Keratinocyte (primary cell): ENCODE measurements at regions not wholly inside any gene's neighbourhood (a gene's known extent, or its start where the extent isn't known, plus 50 kb on each side); places are given as distances from the start of the nearest gene placed in this dataset.

Experiments
- DNase-seq: peaks from one replicate; pipeline ENCODE4 v3.0.0-alpha.2; 2011; ENCODE audit warnings: low read depth, missing footprints, low spot score
- FAIRE-seq: peaks from 2 replicates; lab custom pipeline; 2011; peaks lifted over from hg19 to GRCh38; lab: Jason Lieb, UNC
- H2AFZ ChIP-seq: 2 replicates; pipeline ENCODE4 v1.6.0; 2012; ENCODE audit warnings: low read length, control low read depth, inconsistent platforms; ENCODE audit not compliant: control insufficient read depth
- H3K27ac ChIP-seq: 2 replicates; pipeline ENCODE4 v1.5.1; 2011; ENCODE audit warnings: low read length; ENCODE audit not compliant: control insufficient read depth, insufficient read depth
- H3K27me3 ChIP-seq: 3 replicates; pipeline ENCODE4 v1.6.0; 2011; ENCODE audit warnings: low read length; ENCODE audit not compliant: control insufficient read depth, insufficient read depth; ENCODE audit errors: extremely low read depth
- H3K36me3 ChIP-seq, 2 experiments: 2 replicates in 1 of 2; 3 replicates in 1 of 2; pipeline ENCODE4 v1.5.1; 2011; ENCODE audit warnings: low read length in 2 of 2, mild to moderate bottlenecking in 1 of 2; ENCODE audit not compliant: control insufficient read depth in 2 of 2, insufficient read depth in 2 of 2; ENCODE audit errors: extremely low read depth in 1 of 2
- H3K4me1 ChIP-seq: 3 replicates; pipeline ENCODE4 v1.5.1; 2011; ENCODE audit warnings: low read length; ENCODE audit not compliant: control insufficient read depth, insufficient read depth; ENCODE audit errors: extremely low read depth
- H3K4me2 ChIP-seq: 3 replicates; pipeline ENCODE4 v1.6.0; 2011; ENCODE audit warnings: low read depth, low read length; ENCODE audit not compliant: control insufficient read depth, insufficient read depth; ENCODE audit errors: extremely low read depth
- H3K4me3 ChIP-seq, 3 experiments: fragments of 200-600 bp in 1 of 3; sonication (generic) in 1 of 3; 2 replicates in 2 of 3; 3 replicates in 1 of 3; pipeline ENCODE4 v1.5.1; 2011 to 2016; ENCODE audit warnings: low read length in 3 of 3, mild to moderate bottlenecking in 3 of 3, control low read depth in 2 of 3, inconsistent platforms in 1 of 3, low read depth in 1 of 3, mixed read lengths in 1 of 3, mixed run types in 1 of 3, moderate library complexity in 1 of 3; ENCODE audit not compliant: control insufficient read depth in 2 of 3, insufficient read depth in 2 of 3; ENCODE audit errors: extremely low read depth in 1 of 3
- H3K79me2 ChIP-seq: 2 replicates; pipeline ENCODE4 v1.6.0; 2012; ENCODE audit warnings: low read length; ENCODE audit not compliant: control insufficient read depth, insufficient read depth
- H3K9ac ChIP-seq: 3 replicates; pipeline ENCODE4 v1.6.0; 2011; ENCODE audit warnings: low read length; ENCODE audit not compliant: control insufficient read depth, insufficient read depth; ENCODE audit errors: extremely low read depth
- H3K9me1 ChIP-seq: 3 replicates; pipeline ENCODE4 v1.6.0; 2011; ENCODE audit warnings: low read length; ENCODE audit not compliant: control insufficient read depth, insufficient read depth; ENCODE audit errors: extremely low read depth
- H3K9me3 ChIP-seq: 2 replicates; pipeline ENCODE4 v1.5.1; 2012; ENCODE audit warnings: low read depth, low read length; ENCODE audit not compliant: control insufficient read depth
- H4K20me1 ChIP-seq: 3 replicates; pipeline ENCODE4 v1.6.0; 2011; ENCODE audit warnings: low read length; ENCODE audit not compliant: control insufficient read depth, insufficient read depth; ENCODE audit errors: extremely low read depth
- CTCF ChIP-seq, 3 experiments: IDR thresholded peaks in 1 of 3; conservative IDR thresholded peaks in 1 of 3; optimal IDR thresholded peaks in 1 of 3; 2 replicates in 2 of 3; 3 replicates in 1 of 3; pipeline versions ENCODE3 to v1.5.1; 2011; ENCODE audit warnings: low read length in 3 of 3, mild to moderate bottlenecking in 3 of 3, moderate library complexity in 2 of 3, control low read depth in 1 of 3, inconsistent platforms in 1 of 3; ENCODE audit not compliant: insufficient read depth in 2 of 3; ENCODE audit errors: extremely low read depth in 1 of 3
- EZH2 ChIP-seq: IDR thresholded peaks from one replicate; pipeline ENCODE4 v1.6.1; 2012; ENCODE audit warnings: inconsistent platforms, mild to moderate bottlenecking, low read length, moderate library complexity
- dilution Hi-C: fragments of 300-500 bp; cut with MboI; formaldehyde crosslinking; loops from one replicate; pipeline ENCODE4 v1.7.0; 2020; ENCODE audit warnings: low sequenced_read_pairs; ENCODE audit not compliant: extremely low pct_ligation_motif_present

- DNase-seq: no peak
- no peak for FAIRE-seq
- H3K9me1 ChIP-seq: no peaks in the 10 kb centered on the region
- H3K79me2 ChIP-seq: no peaks in the 10 kb centered on the region
- dilution Hi-C loops: no loop called here
- H4K20me1 ChIP-seq: no peaks in the 10 kb centered on the region
- no peaks in the 10 kb centered on the region for H3K9me3 ChIP-seq
- no peak overlapping the region for H3K4me2 ChIP-seq
- no peaks in the 10 kb centered on the region for H3K36me3 ChIP-seq
- H3K9ac ChIP-seq: no peak overlapping the region
- no peak overlapping the region for H3K27ac ChIP-seq
- TF ChIP-seq CTCF (optimal IDR thresholded peaks at IDR 0.05 in 1 of 3, IDR thresholded peaks at IDR 0.05 in 1 of 3, conservative IDR thresholded peaks at IDR 0.05 in 1 of 3; ENCODE audit: extremely low read depth in 1 of 3, insufficient read depth in 2 of 3, low read length in 3 of 3) (no peak), EZH2 (no peak)
- no peak overlapping the region for H2AFZ ChIP-seq
- no peak overlapping the region for H3K4me3 ChIP-seq
- H3K27me3 ChIP-seq: no peaks in the 10 kb centered on the region
- peaks cover 2% of the 10 kb centered on the region for H3K4me1 ChIP-seq
These were observed 859.4 kb upstream of the CHORDC1 start for GRCh38 chr11:91082255-91082654.

DNA sequence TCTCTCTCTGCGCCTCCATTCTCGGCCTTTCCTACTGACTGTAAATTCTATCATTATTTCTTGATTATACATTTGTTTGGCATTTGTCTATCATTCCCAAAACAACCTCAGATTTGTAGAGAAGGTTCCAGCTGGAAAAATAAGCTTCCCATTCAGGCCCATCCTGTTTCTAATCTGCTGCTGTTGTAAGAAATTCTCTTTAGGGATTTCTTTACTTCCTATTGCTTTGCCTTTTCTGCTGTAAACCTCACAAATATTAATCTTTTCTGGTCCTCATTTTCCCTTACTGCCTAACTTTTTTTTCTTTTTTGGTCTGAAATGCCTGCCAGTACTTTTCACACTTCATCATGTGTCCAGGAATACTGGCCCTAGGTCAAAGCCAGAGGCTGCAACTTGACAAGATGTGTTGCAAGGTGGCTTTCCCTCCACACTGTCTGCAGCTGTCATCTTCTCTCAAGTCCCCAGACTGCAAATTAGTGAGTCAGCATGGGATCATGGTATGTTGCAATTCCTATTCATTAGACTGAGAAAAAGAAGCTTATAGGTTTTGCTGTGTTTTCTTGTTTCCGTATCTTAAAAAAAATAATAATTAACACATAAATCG lies 858.7 kb upstream of the CHORDC1 start:
- Histone ChIP-seq H4K20me1 (no peaks in the 10 kb centered on the region), H3K27ac (no peak overlapping the region), H3K9me3 (no peaks in the 10 kb centered on the region), H3K27me3 (no peaks in the 10 kb centered on the region), H2AFZ (no peak overlapping the region), H3K4me2 (no peak overlapping the region), H3K36me3 (no peaks in the 10 kb centered on the region), H3K79me2 (no peaks in the 10 kb centered on the region), H3K4me3 (no peak overlapping the region), H3K4me1 (peaks cover 2% of the 10 kb centered on the region), H3K9me1 (no peaks in the 10 kb centered on the region), H3K9ac (no peak overlapping the region)
- no peak for TF ChIP-seq EZH2
- TF ChIP-seq CTCF (optimal IDR thresholded peaks at IDR 0.05 in 1 of 3, IDR thresholded peaks at IDR 0.05 in 1 of 3, conservative IDR thresholded peaks at IDR 0.05 in 1 of 3; ENCODE audit: extremely low read depth in 1 of 3, insufficient read depth in 2 of 3, low read length in 3 of 3): no peak
- DNase-seq: peak; percentile 17
- dilution Hi-C loops: no loop called here
- no peak for FAIRE-seq
